ENCODE measurements at regions not wholly inside any gene's neighbourhood (a gene's known extent, or its start where the extent isn't known, plus 50 kb on each side); places are given as distances from the start of the nearest gene placed in this dataset.

GRCh38 chr12:124489220-124489619, 78.2 kb downstream of the NCOR2 start:
- DNase-seq, result no peak

GRCh38 chr12:124488520-124488919, 78.9 kb downstream of the NCOR2 start:
- peak; percentile 19 for DNase-seq

GRCh38 chr12:124487834-124488165, 79.6 kb downstream of the NCOR2 start:
- no peak for DNase-seq

- no peak for DNase-seq
Observed at GRCh38 chr12:124487066-124487833, 80.2 kb downstream of the NCOR2 start.

GRCh38 chr12:124486346-124486963, 81.0 kb downstream of the NCOR2 start:
- DNase-seq, result no peak

GRCh38 chr12:124485371-124485770, 82.0 kb downstream of the NCOR2 start:
- no peak for DNase-seq

GRCh38 chr12:124484526-124484953, 82.9 kb downstream of the NCOR2 start:
- DNase-seq, result no peak

GRCh38 chr12:124484067-124484466, 83.3 kb downstream of the NCOR2 start:
- no peak for DNase-seq

- no peak for DNase-seq
Observed at GRCh38 chr12:124482901-124483799, 84.3 kb downstream of the NCOR2 start.

- no peak for DNase-seq
Observed at GRCh38 chr12:124482567-124482893, 84.9 kb downstream of the NCOR2 start.

- no peak for DNase-seq
Observed at GRCh38 chr12:124481772-124482566, 85.4 kb downstream of the NCOR2 start.

GRCh38 chr12:124481257-124481750, 86.1 kb downstream of the NCOR2 start:
- DNase-seq, result no peak

- DNase-seq, result no peak
Observed at GRCh38 chr12:124480469-124481256, 86.7 kb downstream of the NCOR2 start.

GRCh38 chr12:124479680-124480468, 87.5 kb downstream of the NCOR2 start:
- DNase-seq, result no peak

GRCh38 chr12:124478985-124479645, 88.3 kb downstream of the NCOR2 start:
- no peak for DNase-seq

- DNase-seq, result no peak
Observed at GRCh38 chr12:124478416-124478815, 89.0 kb downstream of the NCOR2 start.

- no peak for DNase-seq
Observed at GRCh38 chr12:124477107-124477915, 90.1 kb downstream of the NCOR2 start.

- no peak for DNase-seq
Observed at GRCh38 chr12:124476011-124476400, 91.4 kb downstream of the NCOR2 start.

All from occipital lobe (tissue), 1 donor.